Stimulated activated CD4-positive, alpha-beta T cell treated with anti-CD3 and anti-CD28 coated beads, TNF-alpha, amount 100 ng/mL, for 1 hour (primary cell): ENCODE measurements at regions not wholly inside any gene's neighbourhood (a gene's known extent, or its start where the extent isn't known, plus 50 kb on each side); places are given as distances from the start of the nearest gene placed in this dataset.
"Not testable (repeated sequence)": the region's sequence is repeated elsewhere in the genome, so short reads cannot be mapped to it uniquely, and the experiment has no call there.

Source experiments
- DNase-seq, 3 donors: peaks; one replicate each; pipeline ENCODE4 v3.0.0-alpha.2; 2020; ENCODE audit warnings: low read depth in 3 of 3, low spot score in 1 of 3

DNA sequence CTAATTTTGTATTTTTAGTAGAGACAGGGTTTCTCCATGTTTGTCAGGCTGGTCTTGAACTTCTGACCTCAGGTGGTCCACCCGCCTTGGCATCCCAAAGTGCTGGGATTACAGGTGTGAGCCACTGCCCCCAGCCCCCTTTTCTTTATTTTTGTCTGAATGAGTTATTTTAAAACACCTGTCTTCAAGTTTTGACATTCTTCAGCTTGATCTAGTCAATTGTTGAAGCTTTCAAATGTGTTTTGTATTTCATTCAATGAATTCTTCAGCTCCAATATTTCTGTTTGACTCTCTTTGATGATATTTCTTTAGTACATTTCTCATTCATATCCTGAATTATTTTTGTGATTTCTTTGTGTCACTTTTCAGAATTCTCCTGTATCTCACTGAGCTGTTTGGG lies 486.2 kb downstream of the DMAC1 start:
- no peak for DNase-seq

GRCh38 chr9:7309051-7309450 lies 490.5 kb downstream of the DMAC1 start:
- not testable (repeated sequence) for DNase-seq

DNA sequence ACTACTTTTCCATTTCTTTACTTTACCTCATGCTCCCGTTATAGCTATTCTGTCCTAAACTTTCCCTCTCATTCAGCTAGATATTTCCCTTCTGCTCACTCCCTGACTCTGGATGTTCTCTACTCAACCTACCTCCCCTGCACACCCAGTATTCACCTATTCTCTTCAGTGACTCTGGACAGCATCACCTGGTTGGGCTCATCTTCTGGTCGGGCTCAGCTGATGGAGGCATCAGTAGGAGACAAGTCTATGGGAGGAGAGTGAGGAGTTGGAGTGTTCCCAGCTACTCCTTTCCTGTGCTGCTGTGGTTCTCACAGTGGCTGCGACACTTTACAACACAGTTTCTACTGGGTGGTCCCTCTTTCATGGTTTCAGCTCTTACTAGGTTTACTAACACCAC lies 493.9 kb downstream of the DMAC1 start:
- no peak for DNase-seq

- DNase-seq: no peak
These were observed 495.0 kb downstream of the DMAC1 start for GRCh38 chr9:7304627-7304995.

DNA sequence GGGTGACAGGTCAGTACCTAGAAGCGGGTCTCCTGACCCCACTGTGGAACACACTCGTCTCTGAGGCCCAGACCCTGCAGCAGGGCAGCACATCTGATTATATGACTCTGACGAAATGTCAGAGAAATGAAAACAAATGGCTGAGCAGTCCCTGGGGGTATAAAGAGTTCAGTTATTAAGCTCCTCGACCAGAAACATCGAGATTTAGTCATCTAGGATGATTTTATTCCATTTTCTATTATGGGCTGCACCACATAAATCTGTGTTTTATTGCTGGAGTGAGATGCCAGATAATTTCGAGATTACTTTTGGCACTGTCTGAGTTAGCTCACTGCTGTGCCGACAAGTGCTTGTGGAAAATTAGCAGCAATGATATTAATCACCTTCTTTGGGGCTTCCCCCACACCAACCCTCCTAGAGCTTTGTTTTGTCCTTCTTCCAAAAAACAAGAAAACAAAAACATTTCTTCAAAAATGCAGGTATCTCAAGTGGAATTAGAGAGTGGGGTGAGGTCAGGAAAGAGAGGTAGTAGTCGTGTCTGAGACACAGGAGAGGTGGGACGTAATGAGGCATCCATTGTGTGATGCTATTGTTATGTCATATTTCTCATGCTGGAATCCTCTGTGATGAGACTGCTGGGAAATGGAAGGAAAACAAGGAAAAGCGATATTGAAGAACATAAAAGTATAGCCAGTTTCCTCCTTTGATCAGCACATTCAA lies 495.5 kb downstream of the DMAC1 start:
- no peak for DNase-seq

GRCh38 chr9:7300484-7300883 lies 499.1 kb downstream of the DMAC1 start:
- DNase-seq: no peak

DNA sequence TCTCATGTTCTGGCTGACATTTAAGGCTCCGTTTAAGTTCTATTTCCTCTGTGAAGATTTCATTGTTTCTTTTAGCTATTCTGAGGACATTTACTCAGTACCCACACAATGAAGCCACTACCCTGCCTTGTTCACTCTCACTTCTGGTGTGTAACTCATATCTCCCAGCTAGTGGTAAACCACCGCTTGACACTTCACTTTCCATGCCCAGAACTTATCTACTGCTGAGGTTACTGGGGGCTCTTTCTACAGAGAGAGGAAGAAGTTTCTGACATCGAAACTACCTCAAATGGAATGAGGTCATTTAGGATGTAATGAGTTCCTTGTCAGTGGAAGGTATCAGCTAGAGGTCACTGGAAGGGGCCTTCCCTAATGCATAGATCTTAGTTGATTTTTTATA lies 501.5 kb downstream of the DMAC1 start:
- no peak for DNase-seq

- no peak for DNase-seq
These were observed 502.1 kb downstream of the DMAC1 start for GRCh38 chr9:7297521-7297920.

- DNase-seq: no peak
These were observed 506.5 kb downstream of the DMAC1 start for GRCh38 chr9:7293091-7293490.

DNA sequence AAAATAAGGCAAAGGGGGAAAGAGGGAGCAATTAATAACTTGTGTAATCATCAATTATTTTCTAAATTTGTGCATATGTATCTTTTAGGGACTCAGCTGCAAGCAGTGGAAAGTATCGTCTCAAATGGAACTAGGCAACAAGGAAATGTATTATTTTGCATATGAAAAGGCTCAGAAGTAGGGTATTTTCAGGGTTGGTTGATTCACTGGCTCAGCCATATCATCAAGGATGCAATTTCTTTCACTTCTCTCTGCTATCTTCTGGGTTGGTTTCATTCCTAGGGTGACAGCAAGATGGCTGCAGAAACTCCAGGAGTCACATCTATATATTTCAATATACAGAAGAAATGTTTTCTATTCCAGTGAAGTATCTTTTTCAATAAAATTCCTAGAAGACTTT lies 509.8 kb downstream of the DMAC1 start:
- DNase-seq: no peak

GRCh38 chr9:7287986-7288385 lies 511.6 kb downstream of the DMAC1 start:
- no peak for DNase-seq

DNA sequence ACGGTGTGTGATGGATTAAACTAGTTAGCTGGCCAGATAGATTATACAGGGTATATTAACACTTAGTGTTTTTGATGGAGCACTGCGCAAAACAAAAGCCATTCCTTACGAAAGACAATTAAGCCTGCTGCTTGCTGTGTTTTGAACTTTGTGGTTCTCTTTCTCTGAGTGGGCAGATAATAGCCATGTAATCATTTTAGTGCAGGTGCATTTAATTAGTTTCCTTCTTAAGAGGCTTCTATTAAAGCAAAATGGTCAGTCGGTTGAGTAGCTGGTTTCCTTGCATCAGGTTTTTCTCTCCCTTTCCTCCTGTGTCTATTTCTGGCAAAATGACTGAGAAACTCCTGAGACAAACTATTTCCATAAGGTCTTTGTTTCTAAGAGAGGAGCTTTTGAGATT lies 512.5 kb downstream of the DMAC1 start:
- no peak for DNase-seq

- DNase-seq: no peak
These were observed 513.5 kb downstream of the DMAC1 start for GRCh38 chr9:7286101-7286500.

- DNase-seq: no peak
These were observed 514.4 kb downstream of the DMAC1 start for GRCh38 chr9:7285199-7285598.

GRCh38 chr9:7284517-7284916 lies 515.1 kb downstream of the DMAC1 start:
- no peak for DNase-seq

- no peak for DNase-seq
These were observed 515.5 kb downstream of the DMAC1 start for GRCh38 chr9:7284117-7284516.

DNA sequence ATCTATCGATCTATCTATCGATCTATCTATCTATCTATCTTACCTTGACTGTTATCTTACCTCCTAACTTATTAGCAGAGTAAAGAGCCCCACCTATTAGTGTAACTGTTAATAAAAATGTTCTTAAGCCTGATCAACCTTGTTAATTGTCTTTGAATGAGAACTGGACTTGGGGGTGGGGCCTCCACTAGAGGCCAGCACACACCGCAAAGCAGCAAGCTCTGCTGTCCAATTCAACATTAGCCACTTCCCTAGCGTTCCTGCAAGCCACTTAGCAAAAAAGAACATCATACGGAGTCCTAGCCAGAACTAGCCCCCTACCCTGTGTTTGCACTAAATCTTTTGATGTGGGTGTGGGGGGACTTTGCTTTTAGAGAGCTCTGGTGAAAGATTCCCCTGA lies 515.8 kb downstream of the KDM4C start:
- no peak for DNase-seq

DNA sequence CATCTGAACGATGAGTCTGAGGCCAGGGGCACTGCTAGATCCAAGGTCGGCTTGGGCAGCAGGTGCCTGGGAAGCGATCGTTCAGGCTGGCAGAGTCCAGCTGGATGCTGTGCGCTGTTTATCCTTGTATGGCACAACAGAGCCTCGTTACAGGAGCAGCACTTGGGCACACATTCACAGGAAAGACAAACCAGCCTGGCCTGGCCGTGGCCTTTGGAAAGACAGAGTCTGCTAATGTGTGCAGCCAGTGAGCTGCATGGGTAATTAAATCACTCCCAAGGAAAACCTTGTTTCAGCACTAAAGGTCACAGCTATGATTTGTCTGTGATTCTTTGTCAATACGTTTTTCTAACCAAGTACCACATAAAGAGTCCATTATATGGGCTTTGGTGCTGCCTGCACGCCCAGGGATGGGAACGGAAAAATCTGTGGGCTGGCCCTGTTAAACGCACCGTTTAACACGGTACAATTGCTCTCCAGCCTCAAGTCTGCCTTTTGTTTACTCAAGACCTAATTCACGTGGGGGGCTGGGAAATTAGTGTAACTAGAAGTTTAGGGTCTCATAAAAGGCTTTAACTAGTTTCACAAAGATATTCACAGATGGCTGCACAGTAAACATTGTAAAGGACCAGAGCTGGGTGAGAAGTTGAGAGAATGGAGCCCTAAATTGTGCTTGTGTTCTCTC lies 509.3 kb downstream of the KDM4C start:
- no peak for DNase-seq

DNA sequence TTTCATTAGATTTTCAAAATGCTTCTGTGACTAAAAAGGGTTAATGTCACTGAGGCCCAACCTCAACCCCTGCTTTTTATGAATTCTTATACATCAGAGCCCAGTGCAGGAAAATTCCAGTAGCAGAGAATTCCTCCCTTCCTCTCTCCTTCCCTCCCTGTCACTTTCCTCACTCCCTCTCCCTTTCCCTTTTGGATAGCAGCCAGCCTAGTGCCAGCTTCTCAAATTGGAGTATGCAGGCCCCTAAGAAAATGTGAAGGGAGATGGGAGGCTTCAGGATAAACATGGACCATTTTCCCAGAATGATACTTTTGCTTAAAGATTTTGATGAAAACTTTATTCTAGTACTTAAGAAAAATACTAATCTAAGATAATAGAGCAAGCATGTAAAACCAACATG lies 507.4 kb downstream of the KDM4C start:
- DNase-seq: no peak

DNA sequence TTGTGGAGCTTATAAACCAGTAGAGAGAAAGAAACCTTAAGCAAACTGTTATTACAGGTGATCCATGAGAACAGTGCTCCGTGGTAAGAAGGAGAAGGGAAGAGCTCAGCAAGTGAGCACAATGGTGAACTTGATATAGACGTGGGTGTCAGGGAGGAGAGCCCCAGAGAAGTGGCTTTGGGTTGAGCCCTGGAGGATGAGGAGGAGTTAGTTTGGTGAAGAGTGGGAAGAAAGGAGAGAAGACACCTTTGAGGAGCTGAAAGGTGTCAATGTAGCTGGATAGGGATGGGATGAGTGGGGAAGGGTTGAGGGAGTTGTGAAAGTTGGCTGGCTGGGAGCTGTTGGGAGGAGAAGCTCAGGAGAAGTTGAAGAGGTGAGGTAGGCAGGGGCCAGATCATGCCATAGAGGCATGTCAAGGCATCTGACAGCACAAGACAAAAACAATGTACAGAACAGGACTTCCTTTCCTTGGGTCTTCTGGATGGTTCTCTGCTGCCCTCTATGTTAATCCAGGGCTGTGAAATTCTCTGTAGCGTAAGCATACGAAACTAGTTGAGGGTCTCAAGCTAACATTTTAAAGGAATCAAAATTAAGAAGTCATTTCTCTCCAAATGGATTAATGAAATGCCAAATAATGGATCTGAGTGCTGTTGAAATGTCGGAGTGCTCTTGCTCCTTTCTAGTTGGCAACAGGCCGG lies 501.9 kb downstream of the KDM4C start:
- DNase-seq: no peak

- DNase-seq: no peak
These were observed 501.1 kb downstream of the KDM4C start for GRCh38 chr9:7258688-7259396.
